ENCODE measurements at regions not wholly inside any gene's neighbourhood (a gene's known extent, or its start where the extent isn't known, plus 50 kb on each side); places are given as distances from the start of the nearest gene placed in this dataset.
A peak's percentile ranks its signal among the peaks of the same experiment; 100 is the strongest.

- no peak for DNase-seq (ENCODE audit: low read depth)
These were observed 628.2 kb upstream of the SALL1 start for GRCh38 chr16:51779240-51779639.

GRCh38 chr16:51773071-51773890, 622.2 kb upstream of the SALL1 start:
- DNase-seq (ENCODE audit: low read depth), result no peak

- DNase-seq (ENCODE audit: low read depth), result no peak
These were observed 615.7 kb upstream of the SALL1 start for GRCh38 chr16:51766739-51767138.

- no peak for DNase-seq (ENCODE audit: low read depth)
These were observed 612.1 kb upstream of the SALL1 start for GRCh38 chr16:51763072-51763661.

GRCh38 chr16:51762081-51762996, 611.3 kb upstream of the SALL1 start:
- DNase-seq (ENCODE audit: low read depth), result peak; percentile 15

- no peak for DNase-seq (ENCODE audit: low read depth)
These were observed 609.9 kb upstream of the SALL1 start for GRCh38 chr16:51761001-51761400.

GRCh38 chr16:51759999-51760398, 608.9 kb upstream of the SALL1 start:
- no peak for DNase-seq (ENCODE audit: low read depth)

GRCh38 chr16:51759329-51759728, 608.3 kb upstream of the SALL1 start:
- DNase-seq (ENCODE audit: low read depth), result no peak

- no peak for DNase-seq (ENCODE audit: low read depth)
These were observed 606.9 kb upstream of the SALL1 start for GRCh38 chr16:51757921-51758479.

- no peak for DNase-seq (ENCODE audit: low read depth)
These were observed 606.4 kb upstream of the SALL1 start for GRCh38 chr16:51757505-51757904.

- no peak for DNase-seq (ENCODE audit: low read depth)
These were observed 606.0 kb upstream of the SALL1 start for GRCh38 chr16:51757124-51757470.

- no peak for DNase-seq (ENCODE audit: low read depth)
These were observed 605.5 kb upstream of the SALL1 start for GRCh38 chr16:51756447-51757123.

GRCh38 chr16:51755577-51756355, 604.7 kb upstream of the SALL1 start:
- no peak for DNase-seq (ENCODE audit: low read depth)

GRCh38 chr16:51755039-51755501, 604.0 kb upstream of the SALL1 start:
- DNase-seq (ENCODE audit: low read depth), result no peak

- no peak for DNase-seq (ENCODE audit: low read depth)
These were observed 602.5 kb upstream of the SALL1 start for GRCh38 chr16:51753467-51754127.

- no peak for DNase-seq (ENCODE audit: low read depth)
These were observed 601.4 kb upstream of the SALL1 start for GRCh38 chr16:51752438-51752995.

GRCh38 chr16:51747329-51747728, 596.3 kb upstream of the SALL1 start:
- DNase-seq (ENCODE audit: low read depth), result no peak

- no peak for DNase-seq (ENCODE audit: low read depth)
These were observed 583.1 kb upstream of the SALL1 start for GRCh38 chr16:51734220-51734619.

GRCh38 chr16:51733181-51733580, 582.1 kb upstream of the SALL1 start:
- DNase-seq (ENCODE audit: low read depth), result no peak

GRCh38 chr16:51731160-51731559, 580.1 kb upstream of the SALL1 start:
- DNase-seq (ENCODE audit: low read depth), result no peak
